SK-N-SH (cell line): ENCODE measurements at regions not wholly inside any gene's neighbourhood (a gene's known extent, or its start where the extent isn't known, plus 50 kb on each side); places are given as distances from the start of the nearest gene placed in this dataset.

Experiments used
- CTCF ChIA-PET: fragments of 300-600, 350-600 bp; formaldehyde crosslinking; extraction: SDS; loops from one replicate; lab custom pipeline; 2021; lab: Yijun Ruan, JAX
- POLR2A ChIA-PET: fragments of 350-600 bp; sonication (Branson Sonifier 250); formaldehyde crosslinking; extraction: SDS; loops from one replicate; lab custom pipeline; 2020; ENCODE audit warnings: antibody characterized with exemption, inconsistent platforms; lab: Yijun Ruan, JAX
- DNase-seq: peaks from one replicate; pipeline ENCODE4 v3.0.0; 2012
- H2AFZ ChIP-seq: fragments of 200-600 bp; sonication (generic); 2 replicates; pipeline ENCODE4 v1.8.1; 2016; ENCODE audit warnings: antibody characterized with exemption, mild to moderate bottlenecking, low read depth
- H3F3A ChIP-seq: fragments of 200-600 bp; sonication (generic); replicated peaks from 2 replicates; pipeline ENCODE3; 2016; ENCODE audit warnings: antibody characterized with exemption, mild to moderate bottlenecking; ENCODE audit not compliant: insufficient read depth
- H3K27ac ChIP-seq, 2 experiments: fragments of 200-500 bp in 1 of 2; fragments of 200-600 bp in 1 of 2; sonication (Bioruptor generic) in 1 of 2; sonication (generic), shearing (Covaris generic) in 1 of 2; 2 replicates each; pipeline versions ENCODE4 v1.5.1 to v1.6.1; 2014 to 2016; ENCODE audit warnings: low read depth in 2 of 2, inconsistent platforms in 1 of 2, low read length in 1 of 2, mild to moderate bottlenecking in 1 of 2, mixed read lengths in 1 of 2
- H3K27me3 ChIP-seq: fragments of 200-600 bp; sonication (generic), shearing (Covaris generic); 2 replicates; pipeline ENCODE4 v1.6.1; 2016; ENCODE audit warnings: mixed run types; ENCODE audit not compliant: insufficient read depth
- H3K36me3 ChIP-seq, 2 experiments: fragments of 200-500 bp in 1 of 2; fragments of 200-600 bp in 1 of 2; sonication (Bioruptor generic) in 1 of 2; sonication (generic) in 1 of 2; replicated peaks in 1 of 2; 2 replicates each; pipeline versions ENCODE3 to v1.5.1; 2014 to 2016; ENCODE audit warnings: low read length in 1 of 2, mild to moderate bottlenecking in 1 of 2; ENCODE audit not compliant: insufficient read depth in 2 of 2, control insufficient read depth in 1 of 2
- H3K4me1 ChIP-seq, 2 experiments: fragments of 200-500 bp in 1 of 2; fragments of 200-600 bp in 1 of 2; sonication (Bioruptor generic) in 1 of 2; sonication (generic), shearing (Covaris generic) in 1 of 2; 2 replicates each; pipeline versions ENCODE4 v1.5.1 to v1.6.1; 2014 to 2016; ENCODE audit warnings: low read depth in 1 of 2, low read length in 1 of 2, mixed run types in 1 of 2; ENCODE audit not compliant: insufficient read depth in 2 of 2, control insufficient read depth in 1 of 2
- H3K4me2 ChIP-seq: fragments of 200-600 bp; sonication (generic), shearing (Covaris generic); 2 replicates; pipeline ENCODE4 v1.6.1; 2017; ENCODE audit warnings: mixed run types
- H3K4me3 ChIP-seq, 2 experiments: fragments of 200-500 bp in 1 of 2; fragments of 200-600 bp in 1 of 2; sonication (Bioruptor generic) in 1 of 2; sonication (generic), shearing (Covaris generic) in 1 of 2; 2 replicates each; pipeline versions ENCODE4 v1.5.1 to v1.8.1; 2014 to 2016; ENCODE audit warnings: low read depth in 2 of 2, inconsistent platforms in 1 of 2, low read length in 1 of 2, mild to moderate bottlenecking in 1 of 2, mixed read lengths in 1 of 2, moderate library complexity in 1 of 2
- H3K79me2 ChIP-seq: fragments of 200-600 bp; sonication (generic); 2 replicates; pipeline ENCODE4 v1.8.1; 2017; ENCODE audit warnings: mild to moderate bottlenecking; ENCODE audit not compliant: insufficient read depth
- H3K9ac ChIP-seq: fragments of 200-600 bp; sonication (generic); 2 replicates; pipeline ENCODE4 v1.6.1; 2017; ENCODE audit warnings: mixed run types
- H3K9me2 ChIP-seq: fragments of 200-600 bp; sonication (generic); 2 replicates; pipeline ENCODE4 v1.6.1; 2017; ENCODE audit warnings: mixed run types
- H3K9me3 ChIP-seq: fragments of 200-600 bp; sonication (generic); 2 replicates; pipeline ENCODE4 v1.6.1; 2017; ENCODE audit warnings: mixed run types, mild to moderate bottlenecking, moderate library complexity
- H4K20me1 ChIP-seq: fragments of 200-600 bp; sonication (generic); 2 replicates; pipeline ENCODE4 v1.6.1; 2017; ENCODE audit warnings: mild to moderate bottlenecking, mixed run types; ENCODE audit not compliant: insufficient read depth
- ELF1 ChIP-seq: IDR thresholded peaks from 2 replicates; pipeline ENCODE4 v1.4.0; 2012
- FOXJ3 ChIP-seq: sonication (generic); formaldehyde crosslinking; IDR thresholded peaks from 2 replicates; pipeline ENCODE4 v1.5.1; 2020; ENCODE audit warnings: mild to moderate bottlenecking, missing genetic modification reagents
- FOXM1 ChIP-seq: IDR thresholded peaks from 2 replicates; pipeline ENCODE4 v1.4.0; 2012; ENCODE audit warnings: low read depth, mild to moderate bottlenecking
- IRF3 ChIP-seq: fragments of 150-350 bp; IDR thresholded peaks from 2 replicates; pipeline ENCODE4 v1.6.1; 2016; ENCODE audit warnings: mild to moderate bottlenecking, low read depth, low read length
- JUND ChIP-seq: IDR thresholded peaks from 2 replicates; pipeline ENCODE4 v1.4.0; 2012
- MXI1 ChIP-seq: IDR thresholded peaks from 2 replicates; pipeline ENCODE4 v1.6.1; 2012; ENCODE audit warnings: mild to moderate bottlenecking, low read depth, low read length, improper control_type of control experiment
- NFIC ChIP-seq: IDR thresholded peaks from 2 replicates; pipeline ENCODE4 v1.4.0; 2012; ENCODE audit warnings: borderline replicate concordance
- NRF1 ChIP-seq: IDR thresholded peaks from 2 replicates; pipeline ENCODE4 v1.6.1; 2012; ENCODE audit warnings: low read depth, mild to moderate bottlenecking, low read length
- PBX3 ChIP-seq: IDR thresholded peaks from 2 replicates; pipeline ENCODE4; 2012
- RAD21 ChIP-seq: IDR thresholded peaks from 2 replicates; pipeline ENCODE4 v1.6.1; 2012; ENCODE audit warnings: mild to moderate bottlenecking, low read length
- RCOR1 ChIP-seq: fragments of 150-350 bp; IDR thresholded peaks from 2 replicates; pipeline ENCODE4 v1.6.1; 2017; ENCODE audit warnings: antibody characterized with exemption, low read length
- RFX5 ChIP-seq: IDR thresholded peaks from 2 replicates; pipeline ENCODE4 v1.6.1; 2012; ENCODE audit warnings: mild to moderate bottlenecking, improper control_type of control experiment, low read length
- RXRA ChIP-seq: IDR thresholded peaks from 2 replicates; pipeline ENCODE4 v1.4.0; 2012; ENCODE audit warnings: low read depth, mild to moderate bottlenecking, borderline replicate concordance
- SIN3A ChIP-seq: IDR thresholded peaks from 2 replicates; pipeline ENCODE4 v1.6.1; 2012; ENCODE audit warnings: low read depth, mild to moderate bottlenecking, low read length, moderate library complexity, borderline replicate concordance
- SMC3 ChIP-seq: IDR thresholded peaks from 2 replicates; pipeline ENCODE4 v1.6.1; 2012; ENCODE audit warnings: low read depth, low read length, improper control_type of control experiment
- TAF1 ChIP-seq: IDR thresholded peaks from 2 replicates; pipeline ENCODE4 v1.6.1; 2012; ENCODE audit warnings: low read depth, mild to moderate bottlenecking, low read length, moderate library complexity, borderline replicate concordance
- USF1 ChIP-seq: IDR thresholded peaks from 2 replicates; pipeline ENCODE4 v1.4.0; 2012; ENCODE audit warnings: low read depth, borderline replicate concordance
- USF2 ChIP-seq: fragments of 150-350 bp; IDR thresholded peaks from 2 replicates; pipeline ENCODE4 v1.6.1; 2017; ENCODE audit warnings: antibody characterized with exemption, low read length, low read depth, borderline replicate concordance
- YY1 ChIP-seq: IDR thresholded peaks from 2 replicates; pipeline ENCODE4 v1.4.0; 2012; ENCODE audit warnings: low read depth, mild to moderate bottlenecking
- ZBTB33 ChIP-seq: IDR thresholded peaks from 2 replicates; pipeline ENCODE4 v1.4.0; 2012; ENCODE audit warnings: low read depth, borderline replicate concordance
- WGBS: methylation state at CpG from one replicate; pipeline ENCODE4 v1.1.6; 2017; ENCODE audit warnings: low lambda C conversion rate; 5-methylcytosine and 5-hydroxymethylcytosine counted together

- no peak overlapping the region for H3K4me2 ChIP-seq
- no peaks in the 10 kb centered on the region for H4K20me1 ChIP-seq
- no peaks in the 10 kb centered on the region for H3K9me2 ChIP-seq
- H3F3A ChIP-seq, result peaks cover under 1% of the 10 kb centered on the region
- H3K9me3 ChIP-seq, result no peaks in the 10 kb centered on the region
- no peaks in the 10 kb centered on the region for H3K79me2 ChIP-seq
- no peak overlapping the region for H3K9ac ChIP-seq
- H3K4me3 ChIP-seq, result no peak overlapping the region
- WGBS, result 73% methylated on average over 1 of the region's 1 CpG
- ChIA-PET CTCF (interaction anchor here (0.6 kb wide), 1 partner anchor 92 kb away, joined by 3 read pairs; no protein-coding TSS in a partner anchor), POLR2A (no interaction called here)
- DNase-seq, result no peak
- peaks cover 0 to 5% of the 10 kb centered on the region in 2 experiments for H3K36me3 ChIP-seq
- no peak for TF ChIP-seq NRF1
- no peak for TF ChIP-seq FOXM1
- no peak for TF ChIP-seq FOXJ3
- TF ChIP-seq NFIC, result no peak
- no peak for TF ChIP-seq PBX3
- no peak for TF ChIP-seq TAF1
- no peak for TF ChIP-seq USF1
- TF ChIP-seq SMC3, result no peak
- TF ChIP-seq MXI1, result no peak
- no peak for TF ChIP-seq IRF3
- no peak for TF ChIP-seq SIN3A
- no peak for TF ChIP-seq RXRA
- no peak for TF ChIP-seq ELF1
- TF ChIP-seq RAD21, result no peak
- no peak for TF ChIP-seq YY1
- no peak for TF ChIP-seq JUND
- TF ChIP-seq USF2, result no peak
- no peak for TF ChIP-seq RCOR1
- no peak for TF ChIP-seq ZBTB33
- no peak for TF ChIP-seq RFX5
- no peak overlapping the region for H3K27ac ChIP-seq
- H3K4me1 ChIP-seq, result peaks cover 0 to under 1% of the 10 kb centered on the region in 2 experiments; a peak in 1 of 4 replicates
- H3K27me3 ChIP-seq, result no peaks in the 10 kb centered on the region
- no peak overlapping the region for H2AFZ ChIP-seq
Observed at GRCh38 chr13:73865027-73865426, 269.2 kb downstream of the KLF12 start.
